ENCODE measurements at regions not wholly inside any gene's neighbourhood (a gene's known extent, or its start where the extent isn't known, plus 50 kb on each side); places are given as distances from the start of the nearest gene placed in this dataset.

- DNase-seq (ENCODE audit: low spot score in 2 of 2) (no peak), FAIRE-seq (no peak)
Measured at GRCh38 chr17:12362853-12363455, 302.7 kb upstream of the MYOCD start.

DNA sequence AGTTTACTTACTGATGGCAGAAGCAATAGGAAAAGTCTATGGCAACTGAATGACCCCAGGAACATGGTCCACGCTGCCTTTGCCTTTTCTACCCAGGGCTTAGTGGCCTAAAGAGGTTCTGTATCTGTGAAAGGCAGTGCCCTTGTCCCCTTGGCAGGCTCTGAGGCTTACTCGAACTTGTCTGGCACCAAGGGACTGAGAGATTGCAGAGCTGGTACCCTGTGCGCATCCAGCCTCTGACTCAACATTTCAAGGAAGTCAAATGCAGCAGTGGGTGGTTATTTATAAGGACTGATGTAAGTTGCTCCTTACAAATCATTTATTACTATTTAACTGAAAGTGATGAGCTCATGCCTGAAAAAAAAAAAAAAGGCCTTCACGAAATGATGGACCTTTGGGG lies 299.9 kb upstream of the MYOCD start:
- no peak for DNase-seq (ENCODE audit: low spot score in 2 of 2)
- no peak for FAIRE-seq

GRCh38 chr17:12369065-12369464 lies 296.6 kb upstream of the MYOCD start:
- DNase-seq (ENCODE audit: low spot score in 2 of 2) (no peak), FAIRE-seq (no peak)

- no peak for DNase-seq (ENCODE audit: low spot score in 2 of 2)
- no peak for FAIRE-seq
Measured at GRCh38 chr17:12376276-12376675, 289.4 kb upstream of the MYOCD start.

- no peak for DNase-seq (ENCODE audit: low spot score in 2 of 2)
- FAIRE-seq: no peak
Measured at GRCh38 chr17:12386225-12386624, 279.5 kb upstream of the MYOCD start.

DNA sequence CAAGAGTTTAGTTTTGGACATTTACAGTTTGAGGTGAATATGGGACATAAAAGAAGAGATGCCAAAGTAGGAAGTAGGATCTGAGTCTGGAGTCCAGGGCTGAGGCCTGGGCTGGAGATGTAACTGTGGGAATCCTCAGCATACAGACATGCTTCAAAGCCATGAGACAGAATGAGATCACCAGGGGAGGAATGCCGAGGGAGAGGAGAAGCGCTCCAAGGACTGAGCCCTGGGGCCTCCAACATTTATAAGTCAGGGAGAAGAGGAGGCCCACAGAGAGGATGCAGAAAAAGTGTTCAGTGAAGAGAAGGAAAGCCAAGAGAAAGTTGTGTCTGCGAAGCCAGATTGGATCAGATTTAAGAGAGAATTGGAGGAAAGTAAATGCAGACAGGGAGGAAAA lies 277.5 kb upstream of the MYOCD start:
- no peak for FAIRE-seq
- no peak for DNase-seq (ENCODE audit: low spot score in 2 of 2)

- no peak for DNase-seq (ENCODE audit: low spot score in 2 of 2)
- FAIRE-seq: no peak
Measured at GRCh38 chr17:12389421-12389820, 276.3 kb upstream of the MYOCD start.

DNA sequence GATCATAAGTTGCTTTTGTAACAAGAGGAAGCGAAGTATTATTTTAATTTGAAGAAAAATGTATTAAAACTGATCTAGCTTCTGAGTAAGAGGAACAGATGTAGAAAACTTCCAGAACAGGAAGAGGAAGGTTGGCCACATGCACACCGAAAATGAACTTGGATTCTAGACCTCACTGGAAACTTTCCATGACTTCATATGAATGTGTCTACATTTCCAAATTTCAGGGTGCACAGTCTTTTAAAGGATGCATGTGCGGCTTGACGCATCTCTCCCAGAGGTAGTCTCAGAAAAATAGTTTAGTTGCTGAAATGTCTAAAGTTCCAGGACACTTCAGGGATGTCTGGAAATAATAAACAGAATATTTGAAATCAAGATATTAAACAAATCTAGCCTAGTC lies 275.1 kb upstream of the MYOCD start:
- FAIRE-seq (no peak), DNase-seq (ENCODE audit: low spot score in 2 of 2) (no peak)

DNA sequence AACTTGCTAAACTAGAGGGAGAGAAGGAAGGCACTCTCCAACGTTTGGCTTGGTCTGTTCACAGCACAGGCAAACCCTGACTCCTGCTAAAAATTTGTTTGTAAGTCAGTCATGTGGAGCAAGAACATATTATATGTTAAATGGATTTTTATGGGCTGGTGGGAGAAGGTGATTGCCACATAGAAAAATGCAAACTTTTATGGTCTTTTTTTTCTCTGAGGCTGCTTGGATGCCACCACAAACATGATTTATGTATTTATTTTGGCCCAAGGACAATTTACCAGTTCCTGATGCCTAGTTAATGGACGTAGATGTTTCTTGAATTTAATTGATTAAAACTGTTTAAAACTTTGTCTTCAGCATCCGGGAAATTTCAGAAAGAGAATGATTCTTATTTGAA lies 274.2 kb upstream of the MYOCD start:
- DNase-seq (ENCODE audit: low spot score in 2 of 2): no peak
- FAIRE-seq: no peak

DNA sequence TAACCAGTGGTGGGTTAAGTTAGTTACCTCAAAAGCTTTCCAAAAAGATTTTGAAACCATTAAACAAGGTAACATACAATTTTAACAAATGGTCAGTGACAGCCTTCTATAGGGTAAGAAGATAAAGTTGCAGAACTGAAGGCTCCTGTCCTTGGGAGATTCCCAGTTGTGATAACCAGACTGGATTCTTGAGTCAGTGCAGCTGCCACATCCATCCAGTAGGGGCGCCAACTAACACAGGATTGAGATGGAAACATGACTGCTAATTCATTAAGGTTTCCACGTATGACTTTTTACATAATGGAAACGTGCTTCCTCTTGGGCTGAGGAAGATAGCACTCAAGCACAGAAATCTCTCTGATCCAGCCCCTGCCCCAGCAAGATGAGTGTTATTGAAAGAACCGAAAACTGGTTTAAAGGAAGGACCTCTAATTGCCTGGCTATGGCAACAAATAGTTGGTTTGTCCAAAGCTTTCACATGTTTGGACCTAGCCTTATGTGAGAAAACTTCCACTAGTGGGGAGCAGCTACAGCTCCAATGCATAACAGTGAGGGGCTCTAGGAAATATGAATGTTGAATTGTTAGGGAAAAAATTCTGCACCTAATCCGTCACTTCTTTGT lies 269.8 kb upstream of the MYOCD start:
- FAIRE-seq: no peak
- no peak for DNase-seq (ENCODE audit: low spot score in 2 of 2)

- FAIRE-seq (no peak), DNase-seq (ENCODE audit: low spot score in 2 of 2) (no peak)
Measured at GRCh38 chr17:12398441-12399051, 267.1 kb upstream of the MYOCD start.

DNA sequence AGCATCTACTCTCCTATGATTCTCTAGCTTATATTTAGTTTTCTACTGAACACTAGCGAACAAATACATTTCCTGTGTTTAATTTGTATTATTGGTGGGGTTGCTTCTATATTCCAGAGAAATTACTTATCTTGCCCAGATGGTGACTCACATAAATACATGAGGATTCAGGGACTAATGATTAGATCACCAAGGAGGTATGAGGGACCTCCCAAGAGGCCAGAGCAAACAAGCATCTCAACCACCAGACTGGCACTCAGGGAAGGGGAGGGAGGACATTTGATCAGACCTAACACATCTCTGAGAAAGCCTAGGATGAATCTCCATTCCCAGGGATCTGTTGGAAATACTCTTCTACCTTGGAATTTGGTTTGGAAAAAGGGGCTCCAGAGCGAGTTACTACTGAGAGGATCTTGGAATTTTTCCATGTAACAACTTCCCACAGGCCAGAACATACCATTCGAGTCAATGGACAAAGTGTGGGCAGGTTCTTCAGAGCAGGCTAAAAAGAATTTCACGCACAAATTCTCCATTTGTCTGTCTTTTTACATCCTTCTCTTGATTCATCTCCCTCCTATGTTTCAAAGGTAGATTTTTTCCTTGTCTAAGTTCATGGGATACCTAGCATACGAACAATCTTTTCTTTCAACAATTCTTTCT lies 262.6 kb upstream of the MYOCD start:
- no peak for DNase-seq (ENCODE audit: low spot score in 2 of 2)

GRCh38 chr17:12403881-12404398 lies 261.8 kb upstream of the MYOCD start:
- FAIRE-seq (no peak), DNase-seq (ENCODE audit: low spot score in 2 of 2) (no peak)

More for the DNA sequence above, 262.6 kb upstream of the MYOCD start:
- FAIRE-seq: no peak

DNA sequence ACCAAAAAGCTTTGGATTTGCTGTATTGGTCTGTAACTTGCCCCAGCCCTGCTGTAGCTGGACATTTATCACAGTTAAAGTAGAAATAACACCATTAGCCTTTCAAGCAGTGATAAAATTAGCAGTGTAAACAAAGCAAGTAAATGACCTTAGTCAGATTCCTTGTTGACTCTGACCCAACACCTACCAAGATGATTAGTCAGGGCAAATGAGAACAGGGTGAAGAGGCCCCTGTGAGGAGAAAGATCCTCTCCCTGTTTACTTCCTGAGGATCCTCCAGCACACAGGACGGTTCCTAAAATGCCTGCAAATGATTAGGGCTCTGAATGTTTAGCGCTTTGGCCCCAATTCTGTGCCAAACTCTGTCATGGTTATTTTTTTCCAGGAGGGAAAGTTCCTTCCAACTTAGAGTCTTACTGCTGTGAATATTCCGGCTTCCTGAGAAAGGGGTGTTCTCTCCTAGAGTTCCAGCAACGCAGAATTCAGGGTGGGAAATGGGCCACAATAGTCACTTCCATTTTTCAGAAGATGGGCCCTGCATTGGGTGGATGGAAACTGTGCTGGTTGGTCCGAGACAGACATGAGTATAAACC lies 259.0 kb upstream of the MYOCD start:
- FAIRE-seq (no peak), DNase-seq (ENCODE audit: low spot score in 2 of 2) (no peak)

DNA sequence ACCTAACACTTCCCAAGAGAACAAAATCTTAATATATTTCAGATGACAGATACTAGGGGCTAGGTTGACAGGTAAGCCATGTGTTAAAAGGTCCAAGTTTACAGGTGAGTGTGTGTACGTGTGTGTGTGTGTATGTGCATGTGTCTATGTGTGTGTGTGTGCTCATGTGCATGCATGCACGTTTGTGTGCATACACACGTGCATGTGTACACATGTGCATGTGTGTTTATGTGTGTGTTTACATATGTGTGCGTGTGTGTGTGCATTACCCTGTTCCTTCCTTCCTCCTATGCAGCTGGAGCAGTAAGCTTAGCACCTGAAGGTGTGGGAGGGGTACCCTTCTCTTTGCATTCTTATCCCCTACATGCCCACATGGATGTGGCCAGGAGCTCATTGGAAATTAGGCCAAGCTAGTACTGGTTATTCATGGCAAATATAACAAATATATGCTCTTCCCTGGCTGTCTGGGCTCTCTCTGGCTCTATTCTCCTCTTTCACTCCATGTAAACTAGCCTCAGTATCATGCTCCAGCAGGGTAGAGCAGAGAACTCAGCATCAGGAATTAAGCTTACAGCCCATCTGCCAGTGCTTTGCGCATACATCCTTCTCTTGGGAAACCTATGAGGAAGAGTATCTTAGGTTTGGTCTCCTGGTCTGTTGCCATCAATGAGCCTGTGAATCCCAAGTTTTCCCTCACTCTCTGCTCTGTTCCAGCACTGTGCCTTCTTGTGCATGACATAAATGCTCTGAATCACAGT lies 258.0 kb upstream of the MYOCD start:
- no peak for FAIRE-seq
- DNase-seq (ENCODE audit: low spot score in 2 of 2): no peak

- FAIRE-seq (no peak), DNase-seq (ENCODE audit: low spot score in 2 of 2) (no peak)
Measured at GRCh38 chr17:12409082-12409481, 256.6 kb upstream of the MYOCD start.

DNA sequence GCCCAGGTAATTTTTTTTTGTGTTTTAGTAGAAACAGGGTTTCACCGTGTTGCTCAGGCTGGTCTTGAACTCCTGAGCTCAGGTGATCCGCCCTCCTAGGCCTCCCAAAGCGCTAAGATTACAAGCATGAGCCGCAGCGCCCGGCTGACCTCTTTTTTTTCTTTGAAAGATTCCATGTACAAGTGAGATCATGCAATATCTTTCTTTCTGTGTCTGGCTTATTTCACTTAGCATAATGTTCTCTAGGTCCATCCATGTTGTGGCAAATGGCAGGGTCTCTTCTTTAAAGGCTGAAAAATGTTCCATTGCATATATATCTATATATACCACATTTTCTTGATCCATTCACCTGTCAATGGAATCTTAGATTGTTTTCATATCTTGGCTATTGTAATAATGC lies 255.0 kb upstream of the MYOCD start:
- DNase-seq (ENCODE audit: low spot score in 2 of 2) (no peak), FAIRE-seq (no peak)

DNA sequence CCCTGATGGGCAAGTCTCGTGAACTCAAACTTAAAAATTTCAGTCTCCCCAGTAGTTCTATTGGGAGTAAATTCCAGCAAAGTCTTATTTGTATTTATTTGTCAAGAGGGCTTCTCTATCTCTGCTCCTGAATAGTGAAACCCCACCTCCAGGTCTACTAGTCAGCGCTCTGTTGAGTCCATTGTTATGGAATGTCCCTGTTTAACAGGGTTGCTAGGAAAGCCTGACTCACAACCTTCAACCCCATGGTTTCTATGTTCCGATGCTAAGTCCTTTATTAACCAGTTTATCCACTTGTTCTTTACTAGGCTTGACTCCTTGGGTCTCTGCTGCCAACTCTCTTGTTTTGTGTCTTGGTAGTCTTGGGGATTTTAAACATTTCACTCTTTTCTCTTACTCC lies 250.7 kb upstream of the MYOCD start:
- DNase-seq (ENCODE audit: low spot score in 2 of 2) (no peak), FAIRE-seq (no peak)

DNA sequence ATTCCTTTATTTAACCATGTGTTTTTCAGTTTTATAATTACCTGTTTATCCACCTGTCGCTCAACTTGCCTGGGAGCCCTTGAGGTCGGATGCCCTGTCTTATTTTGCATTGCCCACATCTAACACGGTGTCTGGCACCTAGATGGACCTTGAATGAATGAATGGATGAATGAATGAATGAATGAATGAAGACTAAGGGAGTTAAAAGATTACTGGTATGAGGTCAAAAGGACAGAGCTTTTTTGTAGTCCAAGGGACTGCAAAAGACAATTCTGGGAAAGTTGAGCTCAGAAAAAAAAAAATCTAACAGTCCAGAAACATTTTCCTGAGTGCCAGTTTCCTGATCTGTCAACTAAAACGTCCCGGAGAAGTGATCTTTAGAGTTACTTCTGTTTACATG lies 244.6 kb upstream of the MYOCD start:
- DNase-seq (ENCODE audit: low spot score in 2 of 2) (no peak), FAIRE-seq (no peak)

DNA sequence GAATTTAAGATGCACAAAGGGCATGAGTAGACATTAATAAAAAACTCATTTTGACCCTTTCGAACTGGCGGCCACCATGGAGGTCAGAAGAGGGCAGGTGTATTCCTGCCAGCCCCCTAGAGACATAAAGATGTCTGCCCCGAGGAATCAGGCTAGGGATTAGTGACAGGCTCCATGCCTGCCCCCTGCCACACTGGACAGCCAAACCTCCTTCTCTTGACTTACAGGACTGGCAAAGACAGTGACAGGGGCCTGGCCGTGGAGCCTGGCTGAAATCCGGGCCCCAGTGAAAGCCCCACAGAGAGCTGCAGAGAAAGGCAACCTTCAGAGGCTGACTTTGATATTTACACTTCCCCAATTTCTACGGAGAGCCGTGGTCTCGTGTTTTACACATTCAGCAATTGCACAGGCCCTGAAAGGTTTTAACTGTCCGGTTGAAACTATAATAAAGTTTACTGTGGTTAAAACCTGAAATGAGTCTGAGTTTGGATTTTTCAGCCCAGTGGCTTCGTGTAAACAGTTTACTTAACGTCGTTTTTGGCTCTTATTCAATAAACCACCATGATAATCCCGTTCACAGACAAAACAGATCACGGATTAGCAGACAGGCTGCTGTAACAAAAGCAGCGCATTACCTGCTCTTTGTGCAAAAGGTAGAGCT lies 243.9 kb upstream of the MYOCD start:
- no peak for FAIRE-seq
- DNase-seq (ENCODE audit: low spot score in 2 of 2): no peak

All from frontal cortex (tissue), 3 donors.